PC-3 (cell line): ENCODE measurements at regions not wholly inside any gene's neighbourhood (a gene's known extent, or its start where the extent isn't known, plus 50 kb on each side); places are given as distances from the start of the nearest gene placed in this dataset.

Experiments used
- EZH2 ChIP-seq: fragments of 300-600 bp; sonication (generic); IDR thresholded peaks from one replicate; pipeline ENCODE4 v1.6.1; 2017; ENCODE audit warnings: antibody characterized with exemption, mild to moderate bottlenecking, low read length; ENCODE audit not compliant: unreplicated experiment
- EZH2phosphoT487 ChIP-seq: fragments of 300-600 bp; sonication (generic); IDR thresholded peaks from 2 replicates; pipeline ENCODE4 v1.6.1; 2018; ENCODE audit warnings: mild to moderate bottlenecking, antibody characterized with exemption, low read length, borderline replicate concordance
- TF ChIP-seq, protein P1 (sequence below): fragments of 300-600 bp; sonication (generic); conservative IDR thresholded peaks from 2 replicates; pipeline ENCODE4 v1.5.1; 2017; ENCODE audit warnings: antibody characterized with exemption, low read depth, mild to moderate bottlenecking, low read length

DNA sequence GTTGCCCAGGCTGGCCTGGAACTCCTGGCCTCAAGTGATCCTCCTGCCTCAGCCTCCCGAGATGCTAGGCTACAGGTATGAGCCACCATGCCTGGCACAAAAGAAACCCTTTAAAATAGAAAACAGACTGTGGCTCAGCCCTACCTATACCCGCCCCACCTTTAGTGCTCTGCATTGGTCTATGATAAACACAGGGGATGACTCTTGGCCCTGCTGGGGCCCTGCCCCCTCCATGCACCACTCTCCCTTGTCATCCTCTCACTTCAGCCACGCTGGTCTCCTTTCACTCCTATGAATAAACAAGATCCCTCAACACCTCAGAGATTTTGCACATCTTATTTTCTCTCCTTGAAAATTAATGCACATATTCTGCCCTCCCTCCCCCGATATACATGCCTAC, 251.4 kb upstream of the KLF14 start:
- TF ChIP-seq EZH2 (no peak), EZH2phosphoT487 (no peak)
- TF ChIP-seq, protein P1, sequence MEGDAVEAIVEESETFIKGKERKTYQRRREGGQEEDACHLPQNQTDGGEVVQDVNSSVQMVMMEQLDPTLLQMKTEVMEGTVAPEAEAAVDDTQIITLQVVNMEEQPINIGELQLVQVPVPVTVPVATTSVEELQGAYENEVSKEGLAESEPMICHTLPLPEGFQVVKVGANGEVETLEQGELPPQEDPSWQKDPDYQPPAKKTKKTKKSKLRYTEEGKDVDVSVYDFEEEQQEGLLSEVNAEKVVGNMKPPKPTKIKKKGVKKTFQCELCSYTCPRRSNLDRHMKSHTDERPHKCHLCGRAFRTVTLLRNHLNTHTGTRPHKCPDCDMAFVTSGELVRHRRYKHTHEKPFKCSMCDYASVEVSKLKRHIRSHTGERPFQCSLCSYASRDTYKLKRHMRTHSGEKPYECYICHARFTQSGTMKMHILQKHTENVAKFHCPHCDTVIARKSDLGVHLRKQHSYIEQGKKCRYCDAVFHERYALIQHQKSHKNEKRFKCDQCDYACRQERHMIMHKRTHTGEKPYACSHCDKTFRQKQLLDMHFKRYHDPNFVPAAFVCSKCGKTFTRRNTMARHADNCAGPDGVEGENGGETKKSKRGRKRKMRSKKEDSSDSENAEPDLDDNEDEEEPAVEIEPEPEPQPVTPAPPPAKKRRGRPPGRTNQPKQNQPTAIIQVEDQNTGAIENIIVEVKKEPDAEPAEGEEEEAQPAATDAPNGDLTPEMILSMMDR = no peak
